ENCODE measurements at regions not wholly inside any gene's neighbourhood (a gene's known extent, or its start where the extent isn't known, plus 50 kb on each side); places are given as distances from the start of the nearest gene placed in this dataset.

DNA sequence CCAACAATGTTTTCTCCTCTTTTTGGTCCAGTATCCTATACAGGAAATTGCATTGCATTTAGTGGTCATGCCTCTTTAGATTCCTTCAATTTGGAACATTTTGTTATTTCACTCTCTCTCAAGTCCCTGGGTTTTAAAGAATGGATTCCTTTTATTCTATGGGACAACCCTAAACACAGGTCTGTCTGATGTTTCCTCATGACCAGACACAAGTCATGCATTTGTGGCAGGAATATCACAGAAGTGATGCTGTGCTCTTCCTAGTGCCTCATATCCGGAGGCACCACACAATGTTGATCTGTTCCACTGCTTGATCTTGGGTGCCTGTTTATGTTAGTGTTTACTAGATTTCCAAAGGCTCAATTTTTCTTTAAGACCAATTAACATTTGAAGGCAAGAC, 69.7 kb upstream of the H2AZ1 start:
- intact Hi-C loops (cut with micrococcal nuclease) = no loop called here
- ATAC-seq (ENCODE audit: low read depth) (no peak), DNase-seq (no peak)
- Mint-ChIP-seq H3K27ac (no peak overlapping the region), H3K4me1 (no peaks in the 10 kb centered on the region), H3K9me3 (no peaks in the 10 kb centered on the region), H3K36me3 (ENCODE audit: low read depth) (no peaks in the 10 kb centered on the region), H3K27me3 (peaks cover 4% of the 10 kb centered on the region), H3K4me3 (no peak overlapping the region)
- CTCF ChIA-PET = no interaction called here
- no peak for TF ChIP-seq CTCF (IDR thresholded peaks at IDR 0.05)
- POLR2A ChIA-PET = no interaction called here

DNA sequence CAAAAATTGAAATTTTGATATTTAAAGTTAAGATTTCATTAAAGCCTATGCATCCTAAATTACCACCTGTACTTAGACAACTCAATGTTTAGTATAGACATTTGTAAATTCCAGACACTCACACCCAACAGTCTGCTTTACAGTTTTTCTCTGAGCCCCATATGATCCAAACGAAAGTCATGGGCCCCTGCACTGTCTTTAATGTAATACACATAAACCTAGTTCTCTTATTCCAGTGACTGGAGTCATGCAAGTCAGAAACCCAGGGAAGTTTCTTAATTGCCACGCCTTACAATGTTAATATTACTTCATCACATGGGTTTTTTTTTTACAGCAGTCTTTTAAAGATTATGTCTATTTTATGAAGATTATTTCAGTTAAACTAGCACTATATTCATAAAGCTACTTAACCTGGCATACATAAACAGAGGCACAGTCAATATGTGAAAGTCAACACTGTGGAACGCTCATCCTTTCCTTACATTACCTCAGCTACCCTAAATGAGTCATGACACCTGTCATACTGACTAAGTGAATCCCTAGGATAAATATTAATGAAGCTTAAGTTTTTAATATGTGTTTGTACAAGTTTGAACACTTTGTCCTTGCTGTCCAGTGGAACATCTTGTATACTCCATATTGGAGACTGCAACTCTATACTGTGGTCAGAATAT, 67.7 kb upstream of the H2AZ1 start:
- H3K4me3 Mint-ChIP-seq = no peak overlapping the region
- no peak overlapping the region for H3K27ac Mint-ChIP-seq
- CTCF ChIA-PET = no interaction called here
- DNase-seq (no peak), ATAC-seq (ENCODE audit: low read depth) (no peak)
- H3K36me3 Mint-ChIP-seq (ENCODE audit: low read depth) = no peaks in the 10 kb centered on the region
- H3K27me3 Mint-ChIP-seq = peaks cover 4% of the 10 kb centered on the region
- H3K9me3 Mint-ChIP-seq = no peaks in the 10 kb centered on the region
- TF ChIP-seq CTCF (IDR thresholded peaks at IDR 0.05) = no peak
- POLR2A ChIA-PET = no interaction called here
- intact Hi-C loops (cut with micrococcal nuclease) = no loop called here
- H3K4me1 Mint-ChIP-seq = no peaks in the 10 kb centered on the region

GRCh38 chr4:100016191-100016590, 66.1 kb upstream of the H2AZ1 start:
- H3K9me3 Mint-ChIP-seq = no peaks in the 10 kb centered on the region
- no peak overlapping the region for H3K27ac Mint-ChIP-seq
- H3K36me3 Mint-ChIP-seq (ENCODE audit: low read depth) = no peaks in the 10 kb centered on the region
- peaks cover 4% of the 10 kb centered on the region for H3K27me3 Mint-ChIP-seq
- ChIA-PET POLR2A (no interaction called here), CTCF (no interaction called here)
- no peak for DNase-seq
- TF ChIP-seq CTCF (IDR thresholded peaks at IDR 0.05) = no peak
- no peak for ATAC-seq (ENCODE audit: low read depth)
- H3K4me1 Mint-ChIP-seq = no peaks in the 10 kb centered on the region
- intact Hi-C loops (cut with micrococcal nuclease) = no loop called here
- no peak overlapping the region for H3K4me3 Mint-ChIP-seq

GRCh38 chr4:100014616-100015015, 64.5 kb upstream of the H2AZ1 start:
- POLR2A ChIA-PET = no interaction called here
- H3K27me3 Mint-ChIP-seq = peaks cover under 1% of the 10 kb centered on the region
- intact Hi-C loops (cut with micrococcal nuclease) = no loop called here
- no peaks in the 10 kb centered on the region for H3K36me3 Mint-ChIP-seq (ENCODE audit: low read depth)
- no peak for TF ChIP-seq CTCF (IDR thresholded peaks at IDR 0.05)
- no peak for ATAC-seq (ENCODE audit: low read depth)
- no peaks in the 10 kb centered on the region for H3K4me1 Mint-ChIP-seq
- no peaks in the 10 kb centered on the region for H3K9me3 Mint-ChIP-seq
- CTCF ChIA-PET = no interaction called here
- DNase-seq = no peak
- H3K4me3 Mint-ChIP-seq = no peak overlapping the region
- no peak overlapping the region for H3K27ac Mint-ChIP-seq

DNA sequence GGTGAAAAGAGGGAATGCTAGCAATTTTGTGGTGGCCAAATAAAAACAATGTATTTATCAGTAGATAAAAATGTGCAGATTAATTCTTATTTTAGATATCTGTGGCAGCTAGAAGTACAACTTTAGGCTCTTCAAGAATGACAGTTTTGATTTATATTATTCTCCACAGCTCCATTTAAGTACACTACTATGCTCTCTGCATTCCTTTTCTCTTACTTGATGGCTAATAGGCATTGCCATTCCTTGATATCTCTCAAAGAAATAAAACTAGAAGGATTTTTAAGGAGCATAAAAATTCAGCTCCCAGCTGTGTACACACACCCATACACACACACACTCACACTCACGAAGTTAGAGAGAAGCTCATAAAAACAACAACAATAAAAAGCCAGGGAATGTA, 59.4 kb upstream of the H2AZ1 start:
- H3K9me3 Mint-ChIP-seq = no peaks in the 10 kb centered on the region
- ChIA-PET CTCF (interaction anchor here (1.7 kb wide), 1 partner anchor 11 kb away, joined by 3 read pairs; no protein-coding TSS in a partner anchor), POLR2A (interaction anchor here (0.6 kb wide), 1 partner anchor 70 kb away, joined by 4 read pairs; no protein-coding TSS in a partner anchor)
- H3K4me3 Mint-ChIP-seq = no peak overlapping the region
- no peak overlapping the region for H3K27ac Mint-ChIP-seq
- intact Hi-C loops (cut with micrococcal nuclease) = no loop called here
- H3K36me3 Mint-ChIP-seq (ENCODE audit: low read depth) = no peaks in the 10 kb centered on the region
- no peak for TF ChIP-seq CTCF (IDR thresholded peaks at IDR 0.05)
- H3K4me1 Mint-ChIP-seq = no peaks in the 10 kb centered on the region
- DNase-seq (no peak), ATAC-seq (ENCODE audit: low read depth) (no peak)
- peaks cover 3% of the 10 kb centered on the region for H3K27me3 Mint-ChIP-seq
